GM20431 (cell line): ENCODE measurements at regions not wholly inside any gene's neighbourhood (a gene's known extent, or its start where the extent isn't known, plus 50 kb on each side); places are given as distances from the start of the nearest gene placed in this dataset.

ENCODE experiments used
- in situ Hi-C: fragments of 300-500 bp; cut with MseI, MboI; formaldehyde crosslinking; loops from one replicate; pipeline ENCODE4 v1.15.0; 2020; ENCODE audit warnings: low sequenced_read_pairs; ENCODE audit not compliant: unreplicated experiment

GRCh38 chrX:46310815-46311497 is 234.3 kb downstream of the ZNF674 start:
- in situ Hi-C loops: no loop called here

- in situ Hi-C loops: no loop called here
These were observed 237.1 kb downstream of the ZNF674 start for GRCh38 chrX:46308110-46308509.

DNA sequence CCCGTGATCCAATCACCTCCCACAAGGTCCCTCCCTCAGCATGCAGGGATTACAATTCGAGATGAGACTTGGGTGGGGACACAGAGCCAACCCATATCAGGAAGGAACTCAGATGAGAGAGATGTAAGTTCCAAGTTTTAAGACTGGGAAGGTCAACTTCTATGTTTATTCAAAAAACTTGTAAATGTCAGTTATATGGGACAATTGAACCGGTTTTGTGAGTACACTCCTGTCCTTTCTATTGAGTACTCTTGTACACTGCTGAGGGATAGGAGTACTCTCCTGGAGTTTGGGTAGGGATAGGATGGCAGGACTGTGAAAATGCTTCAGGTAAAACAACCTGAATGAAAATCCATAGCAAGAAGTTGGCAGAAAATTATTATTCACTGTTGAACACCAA is 239.1 kb downstream of the ZNF674 start:
- in situ Hi-C loops: no loop called here

- in situ Hi-C loops: no loop called here
These were observed 239.8 kb downstream of the ZNF674 start for GRCh38 chrX:46305431-46305830.

DNA sequence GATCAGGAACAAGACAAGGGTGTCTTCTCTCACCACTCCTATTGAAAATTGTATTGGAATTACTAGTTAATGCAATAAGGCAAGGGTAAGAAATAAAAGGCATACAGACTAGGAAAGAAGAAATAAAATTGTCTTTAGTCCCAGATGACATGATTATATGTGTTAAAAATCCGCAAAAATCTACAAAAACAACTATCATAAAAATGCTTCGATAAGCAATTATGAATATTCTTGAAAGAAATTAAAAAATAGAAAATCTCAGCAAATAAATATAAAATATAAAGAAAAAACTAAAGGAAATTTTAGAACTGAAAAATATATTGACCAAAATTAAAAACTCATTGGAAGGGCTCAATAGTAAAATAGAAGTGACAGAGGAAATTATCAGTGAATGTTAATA is 243.3 kb downstream of the ZNF674 start:
- in situ Hi-C loops: no loop called here

- in situ Hi-C loops: no loop called here
These were observed 246.4 kb downstream of the ZNF674 start for GRCh38 chrX:46298821-46299220.

GRCh38 chrX:46295963-46296362 is 249.3 kb downstream of the ZNF674 start:
- in situ Hi-C loops: no loop called here

- in situ Hi-C loops: no loop called here
These were observed 251.0 kb downstream of the ZNF674 start for GRCh38 chrX:46294234-46294633.

DNA sequence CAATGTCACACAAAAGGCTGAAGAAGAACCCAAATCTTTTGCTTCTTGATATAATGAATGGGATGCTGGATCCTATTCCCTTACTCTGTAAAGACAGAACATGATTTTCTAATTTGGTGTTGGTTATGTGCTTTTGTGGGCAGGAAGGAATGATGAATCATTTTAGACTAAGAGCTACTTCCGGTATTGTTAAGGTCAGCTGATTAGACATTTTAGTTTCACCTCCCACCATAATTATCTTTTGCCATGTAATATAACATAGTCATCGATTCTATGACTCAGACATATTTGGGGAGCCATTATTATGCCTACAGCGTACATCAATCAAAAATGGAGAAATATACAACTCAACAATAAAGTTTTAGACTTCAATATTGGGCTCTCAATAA is 265.3 kb downstream of the ZNF674 start:
- in situ Hi-C loops: no loop called here

DNA sequence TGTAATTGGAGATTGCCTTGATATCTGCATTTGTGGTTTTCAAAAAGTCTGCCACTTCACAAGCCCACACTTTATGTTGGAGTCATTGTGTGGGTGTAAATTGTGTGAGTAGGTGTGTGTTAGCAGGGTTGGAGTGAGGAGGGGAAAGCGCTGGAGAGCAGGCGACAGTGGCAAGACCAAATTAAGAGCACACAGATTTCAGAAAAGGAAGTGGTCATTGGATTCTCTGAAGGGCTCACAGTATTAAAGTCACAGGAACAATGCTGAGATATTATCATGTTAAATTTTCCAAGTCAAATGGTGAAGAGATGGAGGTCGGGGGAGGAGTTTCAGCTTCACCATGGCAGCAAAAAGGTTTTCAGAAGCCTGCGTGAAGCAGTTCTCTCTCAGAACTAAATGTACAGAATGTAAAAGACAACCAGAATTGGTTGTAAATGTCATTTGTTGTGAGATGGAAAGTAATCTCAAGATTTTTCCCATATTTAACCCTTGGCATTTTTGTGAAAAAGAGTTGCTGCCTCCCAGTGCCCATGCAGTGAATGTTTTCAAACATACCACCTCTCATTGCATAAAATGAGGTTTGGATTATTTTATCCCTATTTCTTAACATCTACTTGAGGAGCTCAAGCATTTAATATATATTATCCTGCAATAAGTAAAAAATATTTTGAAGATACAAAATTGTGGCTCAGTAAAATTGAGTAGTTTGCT is 265.9 kb downstream of the ZNF674 start:
- in situ Hi-C loops: no loop called here

GRCh38 chrX:46278572-46278971 is 266.6 kb downstream of the ZNF674 start:
- in situ Hi-C loops: no loop called here

- in situ Hi-C loops: no loop called here
These were observed 276.8 kb downstream of the ZNF674 start for GRCh38 chrX:46268412-46268811.

- in situ Hi-C loops: no loop called here
These were observed 281.7 kb downstream of the ZNF674 start for GRCh38 chrX:46263494-46263893.

GRCh38 chrX:46262304-46262703 is 282.9 kb downstream of the ZNF674 start:
- in situ Hi-C loops: no loop called here

GRCh38 chrX:46260499-46260898 is 284.7 kb downstream of the ZNF674 start:
- in situ Hi-C loops: no loop called here

- in situ Hi-C loops: no loop called here
These were observed 286.9 kb downstream of the ZNF674 start for GRCh38 chrX:46258356-46258755.

DNA sequence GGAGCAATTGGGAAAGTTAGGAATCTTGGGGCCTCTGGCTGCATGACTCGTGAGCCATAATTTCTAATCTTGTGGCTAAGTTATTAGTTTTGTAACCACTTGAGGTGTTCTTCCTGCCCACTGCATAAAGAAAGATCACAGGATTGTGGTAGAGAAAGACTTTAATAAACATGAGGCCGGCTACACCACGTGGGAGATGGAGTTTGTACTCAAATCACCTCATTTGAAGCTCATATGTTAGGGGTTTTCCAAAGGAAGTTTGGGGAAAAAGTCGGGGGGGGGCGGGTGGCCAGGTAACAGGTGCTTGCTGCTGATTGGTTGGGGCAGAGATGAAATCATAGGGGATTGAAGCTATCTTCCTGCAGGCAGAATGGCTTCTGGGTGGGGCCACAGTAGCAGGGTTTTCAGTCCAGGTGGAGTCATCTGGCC is 287.8 kb downstream of the ZNF674 start:
- in situ Hi-C loops: no loop called here

GRCh38 chrX:46256875-46257274 is 288.3 kb downstream of the ZNF674 start:
- in situ Hi-C loops: no loop called here

GRCh38 chrX:46255046-46255445 is 290.2 kb downstream of the ZNF674 start:
- in situ Hi-C loops: no loop called here

DNA sequence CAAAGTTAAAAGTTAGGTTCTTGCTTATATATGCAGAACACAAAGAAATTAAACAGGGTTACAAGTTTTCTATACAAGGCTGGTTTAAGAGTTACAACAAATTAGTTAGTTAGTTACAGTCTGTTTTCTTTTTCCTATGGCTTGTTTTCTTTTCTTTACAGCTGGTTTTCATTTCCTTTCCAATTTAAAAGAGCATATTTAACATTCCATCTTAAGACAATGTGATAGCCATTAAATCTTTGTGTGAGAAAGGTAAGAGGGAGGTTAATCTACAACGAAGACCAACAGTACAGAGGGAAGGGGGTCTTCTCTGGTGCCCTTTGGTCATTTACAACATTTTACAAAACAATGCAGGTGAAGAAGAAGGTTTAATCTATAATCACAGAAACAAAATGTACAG is 290.6 kb downstream of the ZNF674 start:
- in situ Hi-C loops: no loop called here

- in situ Hi-C loops: no loop called here
These were observed 293.5 kb downstream of the ZNF674 start for GRCh38 chrX:46251755-46252154.

GRCh38 chrX:46250151-46250550 is 295.1 kb downstream of the ZNF674 start:
- in situ Hi-C loops: no loop called here
